B cell (primary cell): ENCODE measurements at regions not wholly inside any gene's neighbourhood (a gene's known extent, or its start where the extent isn't known, plus 50 kb on each side); places are given as distances from the start of the nearest gene placed in this dataset.

ENCODE experiments used
- ATAC-seq: fragments of 200-7000 bp; cut with Tn5 transposase; one replicate; pipeline ENCODE4 v1.10.0; 2021; ENCODE audit warnings: low read depth, mild to moderate bottlenecking, moderate number of reproducible peaks, moderate library complexity
- CTCF ChIA-PET: fragments of 350-600 bp; sonication (Branson Sonifier 250); formaldehyde crosslinking; loops from one replicate; lab custom pipeline; 2021; ENCODE audit warnings: antibody characterized with exemption, inconsistent platforms; lab: Charles Lee
- POLR2A ChIA-PET: fragments of 350-600 bp; sonication (Branson Sonifier 250); formaldehyde crosslinking; loops from one replicate; lab custom pipeline; 2021; ENCODE audit warnings: antibody characterized with exemption; lab: Charles Lee
- DNase-seq: peaks from one replicate; pipeline ENCODE4 v3.0.0; 2013
- H2AFZ ChIP-seq: 2 replicates; pipeline ENCODE4 v1.6.1; 2012; ENCODE audit warnings: mild to moderate bottlenecking, low read depth, low read length; ENCODE audit not compliant: insufficient read depth, poor library complexity, severe bottlenecking
- H3K27ac ChIP-seq, 2 donors: 1 replicate in 1 of 2; 2 replicates in 1 of 2; pipeline ENCODE4 v1.5.1; 2012 to 2013; ENCODE audit warnings: low read length in 2 of 2, mild to moderate bottlenecking in 2 of 2, moderate library complexity in 1 of 2
- H3K27me3 ChIP-seq, 4 experiments: fragments of 200-600 bp in 1 of 4; sonication (generic) in 1 of 4; replicated peaks in 1 of 4; 1 replicate in 2 of 4; 2 replicates in 2 of 4; pipeline versions ENCODE4 v1.6.1 to v1.7.0; 2013 to 2016; ENCODE audit warnings: low read length in 3 of 4, mild to moderate bottlenecking in 2 of 4, mixed read lengths in 1 of 4, moderate library complexity in 1 of 4; ENCODE audit not compliant: insufficient read depth in 4 of 4, control insufficient read depth in 3 of 4; ENCODE audit errors: control extremely low read depth in 1 of 4
- H3K36me3 ChIP-seq, 2 experiments: replicated peaks in 1 of 2; 1 replicate in 1 of 2; 2 replicates in 1 of 2; pipeline versions ENCODE4 v1.6.1 to v1.7.1; 2013; ENCODE audit warnings: low read length in 1 of 2; ENCODE audit not compliant: insufficient read depth in 2 of 2, control insufficient read depth in 1 of 2; ENCODE audit errors: control extremely low read depth in 1 of 2, extremely low read depth in 1 of 2
- H3K4me1 ChIP-seq, 2 donors: fragments of 200-600 bp in 1 of 2; sonication (generic) in 1 of 2; 1 replicate in 1 of 2; 2 replicates in 1 of 2; pipeline versions ENCODE4 v1.5.1 to v1.6.1; 2013 to 2017; ENCODE audit warnings: low read length in 2 of 2; ENCODE audit not compliant: control insufficient read depth in 2 of 2, insufficient read depth in 2 of 2
- H3K4me2 ChIP-seq: replicated peaks from 2 replicates; pipeline ENCODE3; 2012; ENCODE audit warnings: mild to moderate bottlenecking, low read depth, low read length; ENCODE audit not compliant: poor library complexity, severe bottlenecking
- H3K4me3 ChIP-seq, 5 experiments: fragments of 200-600 bp in 1 of 5; sonication (generic) in 1 of 5; 1 replicate in 3 of 5; 2 replicates in 2 of 5; pipeline versions ENCODE4 v1.5.1 to v1.7.0; 2011 to 2016; ENCODE audit warnings: low read length in 4 of 5, mild to moderate bottlenecking in 4 of 5, low read depth in 2 of 5, control low read depth in 1 of 5, moderate library complexity in 1 of 5; ENCODE audit not compliant: insufficient read depth in 1 of 5; ENCODE audit errors: control extremely low read depth in 1 of 5, extremely low read depth in 1 of 5
- H3K79me2 ChIP-seq: fragments of 200-600 bp; sonication (generic); one replicate; pipeline ENCODE4 v1.6.0; 2016; ENCODE audit warnings: low read length; ENCODE audit not compliant: control insufficient read depth, insufficient read depth
- H3K9ac ChIP-seq: fragments of 200-600 bp; sonication (generic); 2 replicates; pipeline ENCODE4 v1.6.1; 2017; ENCODE audit warnings: mild to moderate bottlenecking, low read length, moderate library complexity
- H3K9me3 ChIP-seq, 3 donors: one replicate each; pipeline versions ENCODE4 v1.6.1 to v1.7.1; 2013; ENCODE audit warnings: low read length in 2 of 3; ENCODE audit not compliant: control insufficient read depth in 2 of 3, insufficient read depth in 1 of 3; ENCODE audit errors: control extremely low read depth in 1 of 3
- H4K20me1 ChIP-seq: 2 replicates; pipeline ENCODE4 v1.6.0; 2012; ENCODE audit warnings: mild to moderate bottlenecking, low read length; ENCODE audit not compliant: insufficient read depth, control insufficient read depth, poor library complexity, severe bottlenecking
- H3K27ac Mint-ChIP-seq: one replicate; pipeline ENCODE4 v1.8.0; 2021; ENCODE audit warnings: mixed read lengths
- H3K27me3 Mint-ChIP-seq: one replicate; pipeline ENCODE4 v1.8.0; 2021; ENCODE audit warnings: mixed read lengths
- H3K4me1 Mint-ChIP-seq: one replicate; pipeline ENCODE4 v1.8.0; 2021; ENCODE audit warnings: mixed read lengths
- H3K4me3 Mint-ChIP-seq: one replicate; pipeline ENCODE4 v1.8.0; 2021; ENCODE audit warnings: mixed read lengths
- H3K9me3 Mint-ChIP-seq: one replicate; pipeline ENCODE4 v1.8.0; 2022; ENCODE audit warnings: mixed read lengths; ENCODE audit not compliant: insufficient read depth
- CTCF ChIP-seq: fragments of 200-600 bp; IDR thresholded peaks from one replicate; pipeline ENCODE4 v1.8.0; 2022; ENCODE audit warnings: antibody characterized with exemption, mild to moderate bottlenecking
- EZH2 ChIP-seq: IDR thresholded peaks from 2 replicates; pipeline ENCODE4 v1.6.1; 2012; ENCODE audit warnings: borderline replicate concordance, low read depth, mild to moderate bottlenecking, moderate library complexity, low read length; ENCODE audit not compliant: insufficient read depth, poor library complexity, severe bottlenecking
- WGBS: methylation state at CpG from one replicate; pipeline ENCODE4 v1.1.5; 2013; ENCODE audit warnings: missing lambda C conversion rate; ENCODE audit not compliant: insufficient coverage; 5-methylcytosine and 5-hydroxymethylcytosine counted together
- intact Hi-C: fragments of 100-400 bp; cut with micrococcal nuclease; formaldehyde crosslinking; loops from one replicate; pipeline ENCODE4 v1.10.0; 2022

DNA sequence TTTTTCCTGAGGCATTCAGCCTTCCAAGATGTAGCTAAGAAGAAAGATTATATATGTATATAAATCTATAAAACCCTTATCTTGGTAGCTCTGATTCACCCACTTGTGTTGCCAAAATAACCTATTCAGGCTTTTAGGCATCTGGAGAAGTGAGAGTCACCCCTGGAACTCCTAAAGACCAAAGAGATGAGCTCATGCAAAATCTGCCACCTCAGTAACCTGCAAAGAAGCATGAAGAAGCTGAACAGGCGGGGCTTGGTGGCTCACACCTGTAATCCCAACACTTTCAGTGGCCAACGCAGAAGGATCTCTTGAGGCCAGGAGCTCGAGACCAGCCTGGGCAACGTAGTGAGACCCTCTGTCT, 393.7 kb downstream of the FOXO1 start:
- H3K36me3 ChIP-seq: no peaks in the 10 kb centered on the region
- Mint-ChIP-seq H3K4me3 (no peak overlapping the region), H3K27ac (no peak overlapping the region), H3K9me3 (no peaks in the 10 kb centered on the region), H3K27me3 (no peaks in the 10 kb centered on the region), H3K4me1 (peaks cover 49% of the 10 kb centered on the region)
- no peaks in the 10 kb centered on the region for H3K27me3 ChIP-seq
- H2AFZ ChIP-seq: no peak overlapping the region
- WGBS: 76% methylated on average over 2 of the region's 4 CpGs
- H3K4me2 ChIP-seq: no peak overlapping the region
- no peaks in the 10 kb centered on the region for H3K79me2 ChIP-seq
- intact Hi-C loops: no loop called here
- TF ChIP-seq EZH2 (no peak), CTCF (no peak)
- H3K27ac ChIP-seq: no peak overlapping the region
- CTCF ChIA-PET: interaction anchor here (0.8 to 1.0 kb wide), 2 partner anchors 15 to 203 kb away, joined by 3 read pairs; no protein-coding TSS in a partner anchor
- peaks cover 28 to 42% of the 10 kb centered on the region in 2 donors for H3K4me1 ChIP-seq
- H3K9me3 ChIP-seq: no peaks in the 10 kb centered on the region
- DNase-seq (no peak), ATAC-seq (no peak)
- no peak overlapping the region for H3K4me3 ChIP-seq
- H3K9ac ChIP-seq: no peak overlapping the region
- POLR2A ChIA-PET: interaction anchor here (0.6 kb wide), 1 partner anchor 740 kb away, joined by 9 read pairs; no protein-coding TSS in a partner anchor
- no peaks in the 10 kb centered on the region for H4K20me1 ChIP-seq

DNA sequence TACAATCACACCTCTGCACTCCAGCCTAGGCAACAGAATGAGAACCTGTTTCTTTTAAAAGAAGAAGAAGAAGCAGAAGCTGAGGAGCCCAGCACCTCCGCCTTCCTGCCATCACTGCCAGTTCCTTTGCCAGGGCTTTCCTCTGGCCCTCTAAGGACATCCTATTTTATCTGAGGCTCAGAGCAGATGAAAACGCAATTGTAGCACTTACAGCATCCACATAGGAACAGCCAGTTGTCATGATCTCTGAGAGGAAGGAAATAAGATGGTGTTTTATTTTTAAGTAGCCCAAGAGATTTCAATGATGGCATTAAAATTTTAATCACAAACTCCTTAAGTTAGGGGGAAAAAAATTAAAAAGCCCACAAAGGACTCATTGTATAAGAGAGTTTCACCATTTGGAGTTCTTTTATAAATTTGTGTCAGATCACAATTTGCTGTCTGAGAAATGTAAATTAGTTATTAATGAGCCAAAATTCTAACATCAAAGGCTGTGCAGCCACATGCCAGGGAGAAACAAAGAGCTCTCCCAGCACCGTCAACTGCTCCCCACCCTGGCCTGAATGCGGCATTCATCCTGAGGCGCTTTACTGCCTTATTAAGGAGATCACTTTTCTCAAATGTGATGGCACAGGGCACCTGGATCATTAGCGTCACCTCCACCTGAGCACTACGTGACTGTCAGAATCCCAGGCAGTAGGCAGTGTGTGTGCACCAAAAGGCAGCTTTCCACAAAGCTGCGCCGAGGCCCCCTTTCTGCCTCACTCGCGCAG, 393.0 kb downstream of the FOXO1 start:
- Histone ChIP-seq H3K9ac (no peak overlapping the region), H3K4me3 (no peak overlapping the region), H3K27ac (no peak overlapping the region), H2AFZ (no peak overlapping the region), H3K27me3 (no peaks in the 10 kb centered on the region), H3K4me1 (peaks cover 28 to 42% of the 10 kb centered on the region in 2 donors), H3K36me3 (no peaks in the 10 kb centered on the region), H3K79me2 (no peaks in the 10 kb centered on the region), H3K9me3 (no peaks in the 10 kb centered on the region), H3K4me2 (no peak overlapping the region), H4K20me1 (no peaks in the 10 kb centered on the region)
- ChIA-PET POLR2A (interaction anchor here (0.6 kb wide), 1 partner anchor 739 kb away, joined by 9 read pairs; no protein-coding TSS in a partner anchor), CTCF (interaction anchor here (1.0 kb wide), 1 partner anchor 15 kb away, joined by 3 read pairs; no protein-coding TSS in a partner anchor)
- peaks cover 49% of the 10 kb centered on the region for H3K4me1 Mint-ChIP-seq
- DNase-seq: no peak
- WGBS: 100% methylated on average over 9 of the region's 11 CpGs
- no peaks in the 10 kb centered on the region for H3K27me3 Mint-ChIP-seq
- no peaks in the 10 kb centered on the region for H3K9me3 Mint-ChIP-seq
- no peak for ATAC-seq
- no peak for TF ChIP-seq EZH2
- no peak for TF ChIP-seq CTCF
- intact Hi-C loops: no loop called here
- H3K27ac Mint-ChIP-seq: no peak overlapping the region
- H3K4me3 Mint-ChIP-seq: no peak overlapping the region
